Liver (tissue), 8 donors: ENCODE measurements at regions not wholly inside any gene's neighbourhood (a gene's known extent, or its start where the extent isn't known, plus 50 kb on each side); places are given as distances from the start of the nearest gene placed in this dataset.

Experiments used
- DNase-seq: peaks from one replicate; pipeline ENCODE4 v3.0.0-alpha.2; 2017; ENCODE audit warnings: low spot score
- H3K27ac ChIP-seq, 2 donors: one replicate each; pipeline ENCODE4 v1.7.0; 2013; ENCODE audit warnings: inconsistent platforms in 2 of 2, low read length in 2 of 2, control low read depth in 1 of 2, low read depth in 1 of 2, mild to moderate bottlenecking in 1 of 2
- H3K27me3 ChIP-seq, 4 donors: one replicate each; pipeline versions ENCODE4 v1.6.1 to v1.7.0; 2013; ENCODE audit warnings: low read length in 3 of 4, inconsistent platforms in 1 of 4, mild to moderate bottlenecking in 1 of 4, moderate library complexity in 1 of 4; ENCODE audit not compliant: control insufficient read depth in 4 of 4, insufficient read depth in 4 of 4
- H3K36me3 ChIP-seq, 4 donors: one replicate each; pipeline versions ENCODE4 v1.6.1 to v1.7.0; 2013; ENCODE audit warnings: low read length in 3 of 4, mild to moderate bottlenecking in 3 of 4, low read depth in 1 of 4, moderate library complexity in 1 of 4; ENCODE audit not compliant: control insufficient read depth in 4 of 4, insufficient read depth in 3 of 4
- H3K4me1 ChIP-seq, 4 donors: one replicate each; pipeline versions ENCODE4 v1.6.1 to v1.7.0; 2013; ENCODE audit warnings: low read length in 3 of 4, mild to moderate bottlenecking in 3 of 4, moderate library complexity in 1 of 4; ENCODE audit not compliant: control insufficient read depth in 4 of 4, insufficient read depth in 4 of 4
- H3K4me3 ChIP-seq, 3 donors: one replicate each; pipeline versions ENCODE4 v1.6.1 to v1.7.0; 2013; ENCODE audit warnings: low read length in 3 of 3, control low read depth in 1 of 3, low read depth in 1 of 3, mild to moderate bottlenecking in 1 of 3
- H3K9ac ChIP-seq, 2 donors: one replicate each; pipeline ENCODE4 v1.7.0; 2013; ENCODE audit warnings: low read length in 2 of 2, mild to moderate bottlenecking in 2 of 2, moderate library complexity in 2 of 2, control low read depth in 1 of 2, low read depth in 1 of 2
- H3K9me3 ChIP-seq, 4 donors: one replicate each; pipeline versions ENCODE4 v1.6.1 to v1.7.0; 2013; ENCODE audit warnings: low read length in 3 of 4; ENCODE audit not compliant: control insufficient read depth in 4 of 4
- ATF3 ChIP-seq: IDR thresholded peaks from 2 replicates; pipeline ENCODE4 v1.6.1; 2016; ENCODE audit warnings: antibody characterized with exemption
- CTCF ChIP-seq: fragments of 150-350 bp; IDR thresholded peaks from 2 replicates; pipeline ENCODE4 v1.5.1; 2017; ENCODE audit warnings: improper control_type of control experiment, low read depth, low read length; ENCODE audit not compliant: missing input control
- EGR1 ChIP-seq, 2 donors: IDR thresholded peaks; 2 replicates each; pipeline ENCODE4 v1.6.1; 2016 to 2018; ENCODE audit warnings: antibody characterized with exemption in 2 of 2, low read depth in 2 of 2
- FOXA1 ChIP-seq: IDR thresholded peaks from 2 replicates; pipeline ENCODE4 v1.6.1; 2016; ENCODE audit warnings: antibody characterized with exemption
- FOXA2 ChIP-seq: IDR thresholded peaks from 2 replicates; pipeline ENCODE4 v1.6.1; 2016; ENCODE audit warnings: antibody characterized with exemption
- GABPA ChIP-seq, 2 donors: IDR thresholded peaks in 1 of 2; conservative IDR thresholded peaks in 1 of 2; 2 replicates each; pipeline ENCODE4 v1.6.1; 2016; ENCODE audit warnings: antibody characterized with exemption in 2 of 2, mild to moderate bottlenecking in 1 of 2, moderate library complexity in 1 of 2
- HNF4A ChIP-seq, 2 donors: conservative IDR thresholded peaks; 2 replicates each; pipeline ENCODE4 v1.6.1; 2016; ENCODE audit warnings: antibody characterized with exemption in 2 of 2, mild to moderate bottlenecking in 2 of 2
- HNF4G ChIP-seq: IDR thresholded peaks from 2 replicates; pipeline ENCODE4 v1.6.1; 2016; ENCODE audit warnings: antibody characterized with exemption
- JUND ChIP-seq, 2 donors: IDR thresholded peaks; 2 replicates each; pipeline ENCODE4 v1.6.1; 2016; ENCODE audit warnings: antibody characterized with exemption in 2 of 2
- MAX ChIP-seq: IDR thresholded peaks from 2 replicates; pipeline ENCODE4 v1.6.1; 2016; ENCODE audit warnings: antibody characterized with exemption
- NR2F2 ChIP-seq: IDR thresholded peaks from 2 replicates; pipeline ENCODE4 v1.6.1; 2016; ENCODE audit warnings: antibody characterized with exemption
- RAD21 ChIP-seq, 2 donors: IDR thresholded peaks; 2 replicates each; pipeline ENCODE4 v1.6.1; 2016; ENCODE audit warnings: antibody characterized with exemption in 2 of 2, mild to moderate bottlenecking in 2 of 2
- RXRA ChIP-seq, 2 donors: IDR thresholded peaks; 2 replicates each; pipeline ENCODE4 v1.6.1; 2017 to 2018; ENCODE audit warnings: antibody characterized with exemption in 2 of 2, mild to moderate bottlenecking in 1 of 2
- TAF1 ChIP-seq: conservative IDR thresholded peaks from 2 replicates; pipeline ENCODE4 v1.6.1; 2016; ENCODE audit warnings: antibody characterized with exemption, mild to moderate bottlenecking
- WGBS: extraction: QIAGEN DNeasy Blood & Tissue Kit; methylation state at CpG from one replicate; pipeline ENCODE4 v1.1.7; 2013; 5-methylcytosine and 5-hydroxymethylcytosine counted together
- TF ChIP-seq, protein P1 (sequence below): IDR thresholded peaks from 2 replicates; pipeline ENCODE4 v1.6.1; 2016; ENCODE audit warnings: antibody characterized with exemption, mild to moderate bottlenecking
- donor health status: healthy.
- donor health status: healthy.
- donor health status: healthy.
- donor health status: healthy.
- donor health status: healthy.

DNA sequence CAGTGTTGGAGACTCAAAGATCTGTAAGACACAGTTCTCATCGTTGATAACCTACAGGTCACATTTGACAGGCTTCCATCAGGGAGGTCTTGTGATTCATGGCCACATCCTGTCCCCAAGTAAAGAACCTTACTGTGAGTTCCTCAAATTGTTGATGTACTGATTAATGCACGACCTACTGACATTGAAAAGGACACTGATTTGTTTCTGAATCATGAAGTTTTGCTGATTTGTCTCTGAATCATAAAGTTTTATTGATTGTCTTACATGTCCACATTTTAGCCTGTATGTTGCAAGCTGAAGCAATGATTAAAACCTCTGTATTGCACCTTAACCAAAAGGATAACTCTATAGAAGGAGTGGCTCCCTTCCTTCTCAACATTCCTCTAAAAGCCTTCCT lies 476.3 kb upstream of the RUNX1 start:
- TF ChIP-seq HNF4G (no peak), GABPA (IDR thresholded peaks at IDR 0.05 in 1 of 2, conservative IDR thresholded peaks at IDR 0.05 in 1 of 2) (no peak), ATF3 (no peak), FOXA2 (no peak), MAX (no peak), NR2F2 (no peak)
- TF ChIP-seq, protein P1, sequence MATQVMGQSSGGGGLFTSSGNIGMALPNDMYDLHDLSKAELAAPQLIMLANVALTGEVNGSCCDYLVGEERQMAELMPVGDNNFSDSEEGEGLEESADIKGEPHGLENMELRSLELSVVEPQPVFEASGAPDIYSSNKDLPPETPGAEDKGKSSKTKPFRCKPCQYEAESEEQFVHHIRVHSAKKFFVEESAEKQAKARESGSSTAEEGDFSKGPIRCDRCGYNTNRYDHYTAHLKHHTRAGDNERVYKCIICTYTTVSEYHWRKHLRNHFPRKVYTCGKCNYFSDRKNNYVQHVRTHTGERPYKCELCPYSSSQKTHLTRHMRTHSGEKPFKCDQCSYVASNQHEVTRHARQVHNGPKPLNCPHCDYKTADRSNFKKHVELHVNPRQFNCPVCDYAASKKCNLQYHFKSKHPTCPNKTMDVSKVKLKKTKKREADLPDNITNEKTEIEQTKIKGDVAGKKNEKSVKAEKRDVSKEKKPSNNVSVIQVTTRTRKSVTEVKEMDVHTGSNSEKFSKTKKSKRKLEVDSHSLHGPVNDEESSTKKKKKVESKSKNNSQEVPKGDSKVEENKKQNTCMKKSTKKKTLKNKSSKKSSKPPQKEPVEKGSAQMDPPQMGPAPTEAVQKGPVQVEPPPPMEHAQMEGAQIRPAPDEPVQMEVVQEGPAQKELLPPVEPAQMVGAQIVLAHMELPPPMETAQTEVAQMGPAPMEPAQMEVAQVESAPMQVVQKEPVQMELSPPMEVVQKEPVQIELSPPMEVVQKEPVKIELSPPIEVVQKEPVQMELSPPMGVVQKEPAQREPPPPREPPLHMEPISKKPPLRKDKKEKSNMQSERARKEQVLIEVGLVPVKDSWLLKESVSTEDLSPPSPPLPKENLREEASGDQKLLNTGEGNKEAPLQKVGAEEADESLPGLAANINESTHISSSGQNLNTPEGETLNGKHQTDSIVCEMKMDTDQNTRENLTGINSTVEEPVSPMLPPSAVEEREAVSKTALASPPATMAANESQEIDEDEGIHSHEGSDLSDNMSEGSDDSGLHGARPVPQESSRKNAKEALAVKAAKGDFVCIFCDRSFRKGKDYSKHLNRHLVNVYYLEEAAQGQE: no peak
- WGBS: 49% methylated on average over 2 of the region's 2 CpGs
- Histone ChIP-seq H3K36me3 (no peaks in the 10 kb centered on the region), H3K4me1 (no peaks in the 10 kb centered on the region), H3K27me3 (no peaks in the 10 kb centered on the region), H3K4me3 (no peak overlapping the region), H3K9me3 (no peaks in the 10 kb centered on the region), H3K9ac (no peak overlapping the region), H3K27ac (no peak overlapping the region)
- no peak for DNase-seq

DNA sequence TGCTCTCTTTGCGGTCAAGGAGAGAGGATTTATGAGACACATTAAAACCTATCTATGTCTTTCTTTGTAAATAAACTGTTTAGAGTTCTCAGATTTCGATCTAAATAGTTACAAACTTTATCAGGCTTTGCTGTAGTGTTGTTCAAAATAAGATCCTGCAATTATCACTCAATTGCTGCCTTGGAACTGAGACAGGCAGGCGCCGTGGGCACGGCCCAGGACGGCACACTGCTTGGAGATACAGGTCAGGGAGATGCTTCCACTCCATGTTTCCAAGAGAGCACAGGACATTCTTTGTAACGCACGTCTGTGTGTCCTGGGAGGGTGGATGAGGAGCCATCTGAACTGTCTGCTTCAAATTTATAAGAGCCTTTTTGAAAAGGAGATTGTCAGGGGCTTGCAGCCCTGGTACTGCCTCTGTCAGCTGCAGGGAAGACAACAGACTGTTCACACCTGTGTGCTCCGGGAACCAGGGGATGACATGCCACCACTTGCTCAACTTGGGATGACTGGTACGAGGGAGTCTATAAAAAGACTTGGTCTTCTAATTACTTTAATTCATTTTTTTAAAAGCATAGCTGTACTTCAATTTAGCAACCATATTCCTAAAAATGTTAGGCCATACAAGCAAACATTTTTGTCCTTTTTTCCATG lies 472.9 kb upstream of the RUNX1 start:
- WGBS: 92% methylated on average over 10 of the region's 10 CpGs
- Histone ChIP-seq H3K9ac (no peak overlapping the region), H3K27ac (no peak overlapping the region), H3K9me3 (no peaks in the 10 kb centered on the region), H3K27me3 (no peaks in the 10 kb centered on the region), H3K36me3 (no peaks in the 10 kb centered on the region), H3K4me1 (no peaks in the 10 kb centered on the region), H3K4me3 (no peak overlapping the region)
- no peak for DNase-seq
- TF ChIP-seq TAF1 (no peak), NR2F2 (no peak), HNF4A (conservative IDR thresholded peaks at IDR 0.05) (no peak), FOXA2 (no peak), RXRA (IDR thresholded peaks at IDR 0.05) (no peak), CTCF (no peak), EGR1 (IDR thresholded peaks at IDR 0.05; ENCODE audit: low read depth in 2 of 2) (no peak), JUND (IDR thresholded peaks at IDR 0.05) (no peak), ATF3 (no peak), GABPA (IDR thresholded peaks at IDR 0.05 in 1 of 2, conservative IDR thresholded peaks at IDR 0.05 in 1 of 2) (no peak), FOXA1 (no peak), RAD21 (IDR thresholded peaks at IDR 0.05) (no peak)
- TF ChIP-seq, protein P1: no peak
